Panc1 (cell line): ENCODE measurements at regions not wholly inside any gene's neighbourhood (a gene's known extent, or its start where the extent isn't known, plus 50 kb on each side); places are given as distances from the start of the nearest gene placed in this dataset.

Experiments used
- ATAC-seq: fragments of 200-7000 bp; cut with Tn5 transposase; 2 replicates; pipeline ENCODE4 v1.9.1; 2020; ENCODE audit warnings: mild to moderate bottlenecking, moderate library complexity
- BruUV-seq: library from RNA; stranded (reverse); fragments of 400-500 nt; replicated peaks from 2 replicates; lab custom pipeline; 2021; lab: Mats Ljungman, UMichigan
- CTCF ChIA-PET: fragments of 300-600 bp; sonication (Branson Sonifier 250); formaldehyde crosslinking; loops from one replicate; lab custom pipeline; 2022; ENCODE audit warnings: antibody characterized with exemption; lab: Charles Lee
- POLR2A ChIA-PET: fragments of 300-600 bp; sonication (Branson Sonifier 250); formaldehyde crosslinking; loops from one replicate; lab custom pipeline; 2022; ENCODE audit warnings: antibody characterized with exemption; lab: Charles Lee
- DNase-seq: peaks from one replicate; pipeline ENCODE4 v3.0.0-alpha.2; 2010; ENCODE audit warnings: low read depth, low spot score
- H3K27ac ChIP-seq: 2 replicates; pipeline ENCODE4 v1.5.1; 2011; ENCODE audit warnings: mild to moderate bottlenecking, low read length, inconsistent platforms
- H3K27me3 ChIP-seq: fragments of 200-500 bp; sonication (Bioruptor generic); 2 replicates; pipeline ENCODE4 v1.6.0; 2014; ENCODE audit warnings: low read length, inconsistent platforms; ENCODE audit not compliant: control insufficient read depth, insufficient read depth
- H3K36me3 ChIP-seq: fragments of 200-500 bp; sonication (Bioruptor generic); 2 replicates; pipeline ENCODE4 v1.5.1; 2014; ENCODE audit warnings: inconsistent platforms, mild to moderate bottlenecking, low read length, moderate library complexity; ENCODE audit not compliant: control insufficient read depth, insufficient read depth
- H3K4me1 ChIP-seq: 2 replicates; pipeline ENCODE4 v1.5.1; 2011; ENCODE audit warnings: inconsistent platforms, mild to moderate bottlenecking, low read length, moderate library complexity; ENCODE audit not compliant: control insufficient read depth, insufficient read depth
- H3K4me3 ChIP-seq, 2 experiments: 2 replicates each; pipeline ENCODE4 v1.5.1; 2011 to 2012; ENCODE audit warnings: low read depth in 2 of 2, low read length in 2 of 2, mild to moderate bottlenecking in 2 of 2, inconsistent platforms in 1 of 2, moderate library complexity in 1 of 2
- H3K9me3 ChIP-seq: fragments of 200-500 bp; sonication (Bioruptor generic); 2 replicates; pipeline ENCODE4 v1.5.1; 2014; ENCODE audit warnings: low read depth, mild to moderate bottlenecking, inconsistent platforms, low read length, moderate library complexity; ENCODE audit not compliant: control insufficient read depth, insufficient read depth
- POLR2AphosphoS5 ChIP-seq: IDR thresholded peaks from 2 replicates; pipeline ENCODE4 v1.6.1; 2012; ENCODE audit warnings: mild to moderate bottlenecking, low read depth, low read length, moderate library complexity
- SIN3A ChIP-seq: IDR thresholded peaks from 2 replicates; pipeline ENCODE4 v1.6.1; 2012; ENCODE audit warnings: low read depth, mild to moderate bottlenecking, low read length, moderate library complexity, borderline replicate concordance; ENCODE audit not compliant: insufficient read depth
- TCF7L2 ChIP-seq: IDR thresholded peaks from 2 replicates; pipeline ENCODE4 v1.6.1; 2011; ENCODE audit warnings: mild to moderate bottlenecking, low read depth, low read length, inconsistent platforms
- in situ Hi-C: cut with HindIII; loops from 2 replicates; pipeline ENCODE4 v1.10.0; 2016; ENCODE audit warnings: low sequenced_read_pairs, low pct_unique_long_range_greater_than_20kb
- intact Hi-C: fragments of 100-400 bp; cut with micrococcal nuclease; formaldehyde crosslinking; loops from one replicate; pipeline ENCODE4 v1.10.0; 2022; ENCODE audit not compliant: unreplicated experiment
- TF ChIP-seq, protein P1 (sequence below), 2 experiments: IDR thresholded peaks; 2 replicates each; pipeline ENCODE4 v1.6.1; 2011 to 2012; ENCODE audit warnings: low read depth in 2 of 2, control low read depth in 1 of 2, low read length in 1 of 2, mild to moderate bottlenecking in 1 of 2, moderate library complexity in 1 of 2; ENCODE audit not compliant: insufficient read depth in 1 of 2
- TF ChIP-seq, protein P2 (sequence below): fragments of 450-650 bp; IDR thresholded peaks from 2 replicates; pipeline ENCODE4 v1.5.1; 2017; ENCODE audit warnings: mild to moderate bottlenecking

DNA sequence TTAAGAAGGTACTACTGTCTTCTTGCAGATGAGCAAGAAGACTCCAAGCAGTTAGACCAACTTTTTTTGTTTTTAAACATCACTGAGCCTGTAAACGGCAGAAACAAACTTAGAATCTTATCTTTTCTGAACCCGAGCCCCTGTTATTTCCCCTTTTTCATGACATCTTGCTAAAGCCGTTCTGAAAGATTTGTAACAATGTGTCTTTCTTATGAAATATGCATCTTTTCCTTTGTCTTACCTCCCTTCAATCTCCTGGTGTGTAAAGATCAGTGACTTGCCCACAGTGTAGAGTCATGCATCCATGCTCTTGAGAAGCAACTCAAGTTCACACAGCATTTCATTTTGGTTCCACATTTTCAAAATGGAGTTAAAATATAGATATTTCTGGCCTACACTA lies 288.8 kb upstream of the CELF4 start:
- POLR2A ChIA-PET: no interaction called here

DNA sequence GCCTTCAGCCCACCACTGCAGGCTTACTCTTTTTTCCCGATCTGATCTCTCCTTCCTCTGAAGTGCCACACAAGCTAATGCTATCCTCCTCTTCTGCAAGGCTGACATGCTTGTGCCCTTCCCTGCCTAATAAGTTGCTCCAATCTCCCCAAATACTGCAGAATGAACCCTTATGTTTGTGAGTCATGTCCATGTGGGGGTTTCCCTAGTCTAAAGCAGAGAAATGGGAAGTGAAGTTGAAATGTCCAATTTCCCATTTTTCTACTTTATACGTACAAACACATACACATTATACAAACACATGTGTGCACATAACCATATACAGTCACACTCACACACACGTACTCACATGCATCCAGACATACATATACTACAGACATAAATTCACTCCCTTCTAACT lies 288.1 kb upstream of the CELF4 start:
- Histone ChIP-seq H3K27ac (no peak overlapping the region), H3K27me3 (no peaks in the 10 kb centered on the region), H3K4me1 (no peaks in the 10 kb centered on the region), H3K9me3 (no peaks in the 10 kb centered on the region), H3K4me3 (0 out of 4 replicates have a peak overlapping the region, but pooled peaks of 1 of the 2 experiments have one; percentile 4), H3K36me3 (no peaks in the 10 kb centered on the region)
- TF ChIP-seq, protein P1, sequence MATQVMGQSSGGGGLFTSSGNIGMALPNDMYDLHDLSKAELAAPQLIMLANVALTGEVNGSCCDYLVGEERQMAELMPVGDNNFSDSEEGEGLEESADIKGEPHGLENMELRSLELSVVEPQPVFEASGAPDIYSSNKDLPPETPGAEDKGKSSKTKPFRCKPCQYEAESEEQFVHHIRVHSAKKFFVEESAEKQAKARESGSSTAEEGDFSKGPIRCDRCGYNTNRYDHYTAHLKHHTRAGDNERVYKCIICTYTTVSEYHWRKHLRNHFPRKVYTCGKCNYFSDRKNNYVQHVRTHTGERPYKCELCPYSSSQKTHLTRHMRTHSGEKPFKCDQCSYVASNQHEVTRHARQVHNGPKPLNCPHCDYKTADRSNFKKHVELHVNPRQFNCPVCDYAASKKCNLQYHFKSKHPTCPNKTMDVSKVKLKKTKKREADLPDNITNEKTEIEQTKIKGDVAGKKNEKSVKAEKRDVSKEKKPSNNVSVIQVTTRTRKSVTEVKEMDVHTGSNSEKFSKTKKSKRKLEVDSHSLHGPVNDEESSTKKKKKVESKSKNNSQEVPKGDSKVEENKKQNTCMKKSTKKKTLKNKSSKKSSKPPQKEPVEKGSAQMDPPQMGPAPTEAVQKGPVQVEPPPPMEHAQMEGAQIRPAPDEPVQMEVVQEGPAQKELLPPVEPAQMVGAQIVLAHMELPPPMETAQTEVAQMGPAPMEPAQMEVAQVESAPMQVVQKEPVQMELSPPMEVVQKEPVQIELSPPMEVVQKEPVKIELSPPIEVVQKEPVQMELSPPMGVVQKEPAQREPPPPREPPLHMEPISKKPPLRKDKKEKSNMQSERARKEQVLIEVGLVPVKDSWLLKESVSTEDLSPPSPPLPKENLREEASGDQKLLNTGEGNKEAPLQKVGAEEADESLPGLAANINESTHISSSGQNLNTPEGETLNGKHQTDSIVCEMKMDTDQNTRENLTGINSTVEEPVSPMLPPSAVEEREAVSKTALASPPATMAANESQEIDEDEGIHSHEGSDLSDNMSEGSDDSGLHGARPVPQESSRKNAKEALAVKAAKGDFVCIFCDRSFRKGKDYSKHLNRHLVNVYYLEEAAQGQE (IDR thresholded peaks at IDR 0.05; ENCODE audit: insufficient read depth in 1 of 2, low read depth in 2 of 2, low read length in 1 of 2): no peak
- TF ChIP-seq TCF7L2 (no peak), POLR2AphosphoS5 (no peak), SIN3A (no peak)
- TF ChIP-seq, protein P2, sequence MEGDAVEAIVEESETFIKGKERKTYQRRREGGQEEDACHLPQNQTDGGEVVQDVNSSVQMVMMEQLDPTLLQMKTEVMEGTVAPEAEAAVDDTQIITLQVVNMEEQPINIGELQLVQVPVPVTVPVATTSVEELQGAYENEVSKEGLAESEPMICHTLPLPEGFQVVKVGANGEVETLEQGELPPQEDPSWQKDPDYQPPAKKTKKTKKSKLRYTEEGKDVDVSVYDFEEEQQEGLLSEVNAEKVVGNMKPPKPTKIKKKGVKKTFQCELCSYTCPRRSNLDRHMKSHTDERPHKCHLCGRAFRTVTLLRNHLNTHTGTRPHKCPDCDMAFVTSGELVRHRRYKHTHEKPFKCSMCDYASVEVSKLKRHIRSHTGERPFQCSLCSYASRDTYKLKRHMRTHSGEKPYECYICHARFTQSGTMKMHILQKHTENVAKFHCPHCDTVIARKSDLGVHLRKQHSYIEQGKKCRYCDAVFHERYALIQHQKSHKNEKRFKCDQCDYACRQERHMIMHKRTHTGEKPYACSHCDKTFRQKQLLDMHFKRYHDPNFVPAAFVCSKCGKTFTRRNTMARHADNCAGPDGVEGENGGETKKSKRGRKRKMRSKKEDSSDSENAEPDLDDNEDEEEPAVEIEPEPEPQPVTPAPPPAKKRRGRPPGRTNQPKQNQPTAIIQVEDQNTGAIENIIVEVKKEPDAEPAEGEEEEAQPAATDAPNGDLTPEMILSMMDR: no peak
- DNase-seq (no peak), ATAC-seq (no peak)
- intact Hi-C loops: no loop called here
- in situ Hi-C loops: no loop called here
- POLR2A ChIA-PET: no interaction called here
- CTCF ChIA-PET: no interaction called here
- BruUV-seq: no TSS peak

More for the DNA sequence above, 288.8 kb upstream of the CELF4 start:
- no peak for TF ChIP-seq TCF7L2
- TF ChIP-seq SIN3A: no peak
- TF ChIP-seq, protein P2: no peak
- no peak for TF ChIP-seq POLR2AphosphoS5
- TF ChIP-seq, protein P1 (IDR thresholded peaks at IDR 0.05; ENCODE audit: insufficient read depth in 1 of 2, low read depth in 2 of 2, low read length in 1 of 2): no peak
- Histone ChIP-seq H3K27ac (no peak overlapping the region), H3K27me3 (no peaks in the 10 kb centered on the region), H3K36me3 (no peaks in the 10 kb centered on the region), H3K9me3 (no peaks in the 10 kb centered on the region), H3K4me1 (no peaks in the 10 kb centered on the region), H3K4me3 (no peak overlapping the region)
- intact Hi-C loops (no loop called here), in situ Hi-C loops (no loop called here)
- DNase-seq (no peak), ATAC-seq (no peak)
- no TSS peak for BruUV-seq
- CTCF ChIA-PET: no interaction called here
